Small intestine (tissue), 7 donors: ENCODE measurements at regions not wholly inside any gene's neighbourhood (a gene's known extent, or its start where the extent isn't known, plus 50 kb on each side); places are given as distances from the start of the nearest gene placed in this dataset.

Source experiments
- DNase-seq, 2 donors: peaks; one replicate each; pipeline versions ENCODE4 v3.0.0 to v3.0.0-alpha.2; 2013
- FAIRE-seq: peaks from 2 replicates; lab custom pipeline; 2012; peaks lifted over from hg19 to GRCh38; lab: Jason Lieb, UNC
- H3K27ac ChIP-seq, 3 donors: one replicate each; pipeline ENCODE4 v1.5.1; 2013; ENCODE audit warnings: low read length in 2 of 3, mild to moderate bottlenecking in 2 of 3, control low read depth in 1 of 3, inconsistent platforms in 1 of 3, low read depth in 1 of 3, moderate library complexity in 1 of 3
- H3K27me3 ChIP-seq, 3 donors: one replicate each; pipeline ENCODE4 v1.6.1; 2013; ENCODE audit warnings: low read length in 3 of 3, inconsistent platforms in 1 of 3; ENCODE audit not compliant: control insufficient read depth in 3 of 3, insufficient read depth in 3 of 3
- H3K36me3 ChIP-seq, 3 donors: one replicate each; pipeline ENCODE4 v1.6.1; 2013; ENCODE audit warnings: low read length in 3 of 3, inconsistent platforms in 1 of 3, low read depth in 1 of 3, mild to moderate bottlenecking in 1 of 3, moderate library complexity in 1 of 3; ENCODE audit not compliant: control insufficient read depth in 3 of 3, insufficient read depth in 2 of 3
- H3K4me1 ChIP-seq, 3 donors: one replicate each; pipeline ENCODE4 v1.6.1; 2013; ENCODE audit warnings: low read length in 2 of 3, inconsistent platforms in 1 of 3, low read depth in 1 of 3, mild to moderate bottlenecking in 1 of 3, moderate library complexity in 1 of 3; ENCODE audit not compliant: control insufficient read depth in 3 of 3, insufficient read depth in 2 of 3
- H3K4me3 ChIP-seq, 3 donors: one replicate each; pipeline ENCODE4 v1.5.1; 2013; ENCODE audit warnings: low read length in 3 of 3, control low read depth in 1 of 3, inconsistent platforms in 1 of 3, low read depth in 1 of 3, mild to moderate bottlenecking in 1 of 3, moderate library complexity in 1 of 3
- H3K9me3 ChIP-seq, 2 donors: one replicate each; pipeline ENCODE4 v1.6.1; 2013; ENCODE audit warnings: low read depth in 1 of 2, low read length in 1 of 2; ENCODE audit not compliant: control insufficient read depth in 2 of 2, insufficient read depth in 1 of 2
- WGBS, 3 donors: extraction: QIAGEN DNeasy Blood & Tissue Kit; methylation state at CpG; one replicate each; pipeline ENCODE4 v1.1.7; 2013; 5-methylcytosine and 5-hydroxymethylcytosine counted together
- donor health status: healthy with polysubstance abuse.
- donor health status: control.
- donor health status: control.
- donor health status: Bipolar disorder and iron deficiency.
- donor health status: healthy.

DNA sequence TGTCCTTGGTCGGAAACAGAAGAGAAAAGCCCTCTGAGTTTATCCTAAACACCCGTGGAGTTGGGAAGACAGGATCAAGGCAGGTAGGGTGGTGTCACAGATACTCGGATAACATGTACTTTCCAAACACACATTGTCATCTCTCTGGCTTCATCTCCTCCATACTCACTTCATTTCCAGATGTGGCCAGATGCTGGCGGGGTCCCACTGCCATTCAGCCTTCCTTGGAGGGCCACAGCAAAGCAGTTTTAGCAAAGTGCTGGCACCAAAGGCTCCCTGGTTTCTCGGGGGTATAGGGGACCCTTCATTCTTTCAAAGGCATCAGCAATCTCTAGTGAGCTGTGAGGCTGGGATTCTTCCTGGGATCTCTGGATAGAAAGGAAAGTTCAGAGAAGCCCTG is 539.5 kb downstream of the TCERG1L start:
- peaks cover 0 to 2% (median 0%) of the 10 kb centered on the region in 3 donors for H3K27me3 ChIP-seq
- H3K4me1 ChIP-seq, result no peaks in the 10 kb centered on the region
- H3K4me3 ChIP-seq, result no peak overlapping the region
- no peak overlapping the region for H3K27ac ChIP-seq
- no peak for FAIRE-seq
- H3K9me3 ChIP-seq, result peaks cover 0 to 12% of the 10 kb centered on the region in 2 donors
- no peak for DNase-seq
- WGBS, 3 donors, result 51 to 69% (median 64%) methylated on average over 5 of the region's 5 CpGs
- no peaks in the 10 kb centered on the region for H3K36me3 ChIP-seq

DNA sequence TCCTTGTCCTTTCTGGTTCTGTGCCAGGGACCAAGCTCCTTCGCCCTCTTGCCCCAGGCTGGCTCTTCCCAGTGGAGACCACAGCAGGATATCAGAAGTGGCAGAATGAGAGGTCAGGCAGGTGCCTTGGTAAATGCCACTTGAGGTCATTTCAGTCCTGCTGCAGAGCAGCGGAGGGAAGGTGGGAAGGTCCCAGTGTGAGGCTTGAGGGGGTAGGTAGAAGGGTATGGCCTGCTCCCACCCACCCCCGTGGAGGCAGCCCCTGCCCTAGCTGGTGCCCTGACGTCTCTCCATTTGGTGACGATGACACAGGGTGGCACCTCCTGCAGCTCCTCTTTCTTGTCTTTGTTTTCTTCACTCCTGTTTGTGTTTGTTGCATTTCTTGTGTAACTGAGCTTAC is 538.8 kb downstream of the TCERG1L start:
- Histone ChIP-seq H3K36me3 (no peaks in the 10 kb centered on the region), H3K27ac (no peak overlapping the region), H3K4me3 (no peak overlapping the region), H3K9me3 (peaks cover 0 to 6% of the 10 kb centered on the region in 2 donors), H3K27me3 (peaks cover 0 to 2% (median 0%) of the 10 kb centered on the region in 3 donors), H3K4me1 (no peaks in the 10 kb centered on the region)
- no peak for DNase-seq
- WGBS, 3 donors, result 75 to 77% (median 75%) methylated on average over 5 of the region's 5 CpGs
- no peak for FAIRE-seq

- Histone ChIP-seq H3K4me1 (no peaks in the 10 kb centered on the region), H3K4me3 (no peak overlapping the region), H3K36me3 (no peaks in the 10 kb centered on the region), H3K27ac (no peak overlapping the region), H3K9me3 (peaks cover 0 to under 1% of the 10 kb centered on the region in 2 donors), H3K27me3 (peaks cover 0 to 2% (median 0%) of the 10 kb centered on the region in 3 donors)
- no peak for DNase-seq
- FAIRE-seq, result no peak
- WGBS, 3 donors, result 52 to 64% (median 61%) methylated on average over 8 of the region's 8 CpGs
Observed at GRCh38 chr10:130773941-130774340, 537.6 kb downstream of the TCERG1L start.

DNA sequence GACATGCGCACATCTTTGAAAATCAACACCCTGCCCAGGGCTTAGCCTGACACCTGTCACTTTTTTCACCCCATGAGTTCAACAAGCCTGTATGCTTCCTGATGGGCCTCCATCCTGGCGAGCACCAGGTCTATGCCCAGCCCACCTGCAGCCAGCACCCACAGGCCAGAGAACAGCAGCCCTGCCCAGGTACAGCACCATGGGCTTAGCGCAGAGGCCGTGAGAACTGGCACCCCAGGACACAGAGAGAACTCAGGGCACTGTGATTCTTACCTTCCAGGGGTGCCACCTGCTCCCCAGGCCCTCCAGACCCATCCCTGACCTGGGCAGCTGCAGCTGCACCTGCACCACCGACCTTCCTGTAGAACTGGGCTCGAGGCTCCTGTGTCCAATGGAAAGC is 536.6 kb downstream of the TCERG1L start:
- WGBS, 3 donors, result 74 to 84% (median 76%) methylated on average over 6 of the region's 6 CpGs
- no peak for FAIRE-seq
- no peaks in the 10 kb centered on the region for H3K9me3 ChIP-seq
- no peak overlapping the region for H3K27ac ChIP-seq
- H3K27me3 ChIP-seq, result peaks cover 0 to 2% (median 0%) of the 10 kb centered on the region in 3 donors
- no peaks in the 10 kb centered on the region for H3K36me3 ChIP-seq
- no peak overlapping the region for H3K4me3 ChIP-seq
- no peak for DNase-seq
- H3K4me1 ChIP-seq, result no peaks in the 10 kb centered on the region

- H3K36me3 ChIP-seq, result no peaks in the 10 kb centered on the region
- no peak overlapping the region for H3K4me3 ChIP-seq
- H3K4me1 ChIP-seq, result no peaks in the 10 kb centered on the region
- WGBS, 3 donors, result 75 to 94% (median 82%) methylated on average over 1 of the region's 1 CpG
- FAIRE-seq (no peak), DNase-seq (no peak)
- no peak overlapping the region for H3K27ac ChIP-seq
- no peaks in the 10 kb centered on the region for H3K9me3 ChIP-seq
- peaks cover 0 to 2% (median 0%) of the 10 kb centered on the region in 3 donors for H3K27me3 ChIP-seq
Observed at GRCh38 chr10:130775311-130775710, 536.2 kb downstream of the TCERG1L start.

GRCh38 chr10:130776724-130777123 is 534.8 kb downstream of the TCERG1L start:
- WGBS, 3 donors, result 70 to 81% (median 71%) methylated on average over 10 of the region's 10 CpGs
- Histone ChIP-seq H3K27ac (no peak overlapping the region), H3K27me3 (peaks cover 0 to 2% (median 0%) of the 10 kb centered on the region in 3 donors), H3K4me1 (no peaks in the 10 kb centered on the region), H3K36me3 (no peaks in the 10 kb centered on the region), H3K9me3 (no peaks in the 10 kb centered on the region), H3K4me3 (no peak overlapping the region)
- FAIRE-seq (no peak), DNase-seq (no peak)

- DNase-seq (no peak), FAIRE-seq (no peak)
- no peaks in the 10 kb centered on the region for H3K4me1 ChIP-seq
- WGBS, 3 donors, result 78 to 87% (median 82%) methylated on average over 15 of the region's 15 CpGs
- peaks cover 0 to 2% (median 0%) of the 10 kb centered on the region in 3 donors for H3K27me3 ChIP-seq
- H3K27ac ChIP-seq, result no peak overlapping the region
- no peaks in the 10 kb centered on the region for H3K36me3 ChIP-seq
- H3K4me3 ChIP-seq, result no peak overlapping the region
- no peaks in the 10 kb centered on the region for H3K9me3 ChIP-seq
Observed at GRCh38 chr10:130777507-130778165, 533.9 kb downstream of the TCERG1L start.

GRCh38 chr10:130778166-130778545 is 533.4 kb downstream of the TCERG1L start:
- FAIRE-seq (no peak), DNase-seq (no peak)
- WGBS, 3 donors, result 76 to 81% (median 79%) methylated on average over 7 of the region's 7 CpGs

GRCh38 chr10:130780763-130781162 is 530.8 kb downstream of the TCERG1L start:
- H3K4me1 ChIP-seq, result no peaks in the 10 kb centered on the region
- H3K9me3 ChIP-seq, result no peaks in the 10 kb centered on the region
- DNase-seq, result no peak
- H3K27me3 ChIP-seq, result no peaks in the 10 kb centered on the region
- H3K27ac ChIP-seq, result no peak overlapping the region
- 43 to 52% (median 51%) methylated on average over 9 of the region's 9 CpGs for WGBS, 3 donors
- FAIRE-seq, result no peak
- H3K4me3 ChIP-seq, result no peak overlapping the region
- no peaks in the 10 kb centered on the region for H3K36me3 ChIP-seq

More at GRCh38 chr10:130778166-130778545, 533.4 kb downstream of the TCERG1L start:
- no peak overlapping the region for H3K4me3 ChIP-seq
- no peaks in the 10 kb centered on the region for H3K36me3 ChIP-seq
- no peaks in the 10 kb centered on the region for H3K9me3 ChIP-seq
- H3K4me1 ChIP-seq, result no peaks in the 10 kb centered on the region
- no peak overlapping the region for H3K27ac ChIP-seq
- H3K27me3 ChIP-seq, result peaks cover 0 to 2% (median 0%) of the 10 kb centered on the region in 3 donors
